Epidermal melanocyte (primary cell): ENCODE measurements at regions not wholly inside any gene's neighbourhood (a gene's known extent, or its start where the extent isn't known, plus 50 kb on each side); places are given as distances from the start of the nearest gene placed in this dataset.
A peak's percentile ranks its signal among the peaks of the same experiment; 100 is the strongest.
"Not testable (repeated sequence)": the region's sequence is repeated elsewhere in the genome, so short reads cannot be mapped to it uniquely, and the experiment has no call there.

Experiments
- DNase-seq: peaks from one replicate; pipeline ENCODE4 v3.0.0; 2011; ENCODE audit warnings: low spot score; ENCODE audit not compliant: insufficient read length

DNA sequence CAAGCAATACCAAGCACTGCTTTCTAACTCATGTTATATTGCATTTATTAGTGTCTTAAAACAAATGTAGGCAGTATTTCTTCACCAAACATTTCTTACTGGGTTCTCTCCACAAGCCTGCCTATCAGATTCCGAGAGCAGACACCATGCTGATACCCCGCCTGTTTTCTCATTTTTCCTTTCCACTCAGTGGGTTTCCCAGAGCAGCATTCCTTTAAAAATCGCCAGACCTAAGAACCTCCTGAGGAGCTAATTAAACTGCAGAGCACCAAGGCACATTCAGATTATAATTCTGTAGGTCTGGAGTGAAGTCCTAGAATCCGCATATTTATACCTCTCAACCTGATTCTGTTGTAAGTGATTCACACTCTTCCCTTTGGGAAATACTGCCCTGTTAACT lies 405.6 kb downstream of the TNS1 start:
- DNase-seq: no peak

- DNase-seq: no peak
Observed at GRCh38 chr2:217593732-217594131, 409.1 kb downstream of the TNS1 start.

GRCh38 chr2:217588266-217588665 lies 414.5 kb downstream of the TNS1 start:
- DNase-seq: no peak

- no peak for DNase-seq
Observed at GRCh38 chr2:217585362-217585761, 417.4 kb downstream of the TNS1 start.

- DNase-seq: not testable (repeated sequence)
Observed at GRCh38 chr2:217580407-217580806, 422.4 kb downstream of the TNS1 start.

- DNase-seq: no peak
Observed at GRCh38 chr2:217573571-217573970, 429.2 kb downstream of the TNS1 start.

- no peak for DNase-seq
Observed at GRCh38 chr2:217570394-217570793, 432.4 kb downstream of the TNS1 start.

DNA sequence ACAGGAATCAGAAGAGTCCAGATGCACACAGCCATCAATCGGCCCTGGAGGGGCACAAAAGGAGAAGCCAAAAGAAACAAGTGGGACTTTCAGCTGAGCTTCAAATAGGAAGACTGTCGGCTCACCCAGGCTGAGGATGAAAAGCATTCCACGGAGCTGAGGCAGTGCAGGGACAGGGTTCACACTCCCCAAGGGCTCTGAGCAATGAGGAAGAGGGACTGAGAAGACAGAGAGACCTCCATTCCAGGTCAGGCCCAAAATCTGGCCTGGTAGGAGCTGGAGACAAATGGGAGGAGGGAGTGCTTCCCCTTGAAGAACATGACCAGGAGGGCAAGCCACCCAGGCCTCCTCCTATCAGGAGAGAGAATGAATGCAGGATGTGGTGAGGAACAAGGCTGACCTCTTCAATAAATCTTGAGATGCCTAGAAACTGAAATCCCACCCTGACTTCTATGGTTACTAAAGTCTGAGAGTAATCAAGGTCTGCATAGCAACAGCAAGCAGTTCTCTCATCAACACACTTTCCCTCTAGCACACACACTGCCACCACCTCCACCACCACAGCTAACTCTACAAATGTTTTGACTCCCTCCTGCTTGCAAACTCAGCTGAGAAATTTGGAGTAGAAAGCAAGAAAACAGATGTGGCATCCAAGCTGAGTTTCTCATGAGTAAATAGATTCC lies 434.4 kb downstream of the TNS1 start:
- peak; percentile 40 for DNase-seq

GRCh38 chr2:217563565-217563964 lies 439.2 kb downstream of the TNS1 start:
- no peak for DNase-seq

DNA sequence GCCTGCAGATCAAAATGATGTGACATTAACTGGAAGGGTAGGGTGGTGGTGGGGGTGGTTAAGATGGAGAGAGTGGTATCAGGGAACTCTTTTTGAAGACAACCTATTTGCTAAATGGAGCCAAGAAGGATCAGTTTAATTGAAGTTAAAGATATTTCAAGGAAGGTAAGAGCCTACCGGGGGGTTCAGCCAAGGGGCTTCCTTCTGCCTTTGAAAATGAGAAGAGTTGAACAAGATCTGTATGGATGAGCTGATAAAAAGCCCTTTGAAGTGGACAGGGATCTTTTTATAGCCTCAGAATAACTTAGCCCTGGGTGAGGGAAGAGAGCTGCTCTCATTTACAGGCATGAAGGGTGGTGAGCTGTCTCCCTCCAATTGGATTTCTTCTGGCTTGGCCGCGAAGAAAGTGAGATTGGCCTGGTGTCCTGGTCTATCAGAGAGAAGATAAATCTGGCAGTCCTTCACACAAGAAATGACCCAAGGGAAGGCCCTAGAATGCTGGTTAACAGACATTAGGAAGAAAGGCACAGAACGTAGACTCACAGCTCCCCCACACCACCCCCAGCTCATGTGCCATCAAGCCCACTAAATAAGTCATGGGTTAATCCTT lies 439.8 kb downstream of the TNS1 start:
- no peak for DNase-seq

DNA sequence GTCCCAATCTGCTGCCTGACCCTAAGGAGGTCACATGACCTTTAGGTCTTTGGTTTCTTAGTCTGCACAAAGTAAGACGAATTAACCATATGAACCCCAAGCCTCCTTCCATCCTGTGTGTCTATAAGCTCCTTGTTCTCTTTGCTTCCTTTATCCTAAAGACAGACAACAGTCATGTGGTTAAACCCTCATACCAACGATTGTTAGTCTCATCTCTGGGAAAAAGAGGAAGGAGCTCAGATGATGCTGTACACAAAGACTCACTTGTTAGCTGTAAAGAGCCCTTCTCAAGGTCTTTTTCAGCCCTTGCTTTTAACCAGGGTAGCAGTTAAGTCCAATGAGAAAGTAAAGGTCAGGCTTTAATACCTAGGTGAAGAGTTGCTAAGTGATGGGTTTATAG lies 443.7 kb downstream of the TNS1 start:
- peak; percentile 53 for DNase-seq

DNA sequence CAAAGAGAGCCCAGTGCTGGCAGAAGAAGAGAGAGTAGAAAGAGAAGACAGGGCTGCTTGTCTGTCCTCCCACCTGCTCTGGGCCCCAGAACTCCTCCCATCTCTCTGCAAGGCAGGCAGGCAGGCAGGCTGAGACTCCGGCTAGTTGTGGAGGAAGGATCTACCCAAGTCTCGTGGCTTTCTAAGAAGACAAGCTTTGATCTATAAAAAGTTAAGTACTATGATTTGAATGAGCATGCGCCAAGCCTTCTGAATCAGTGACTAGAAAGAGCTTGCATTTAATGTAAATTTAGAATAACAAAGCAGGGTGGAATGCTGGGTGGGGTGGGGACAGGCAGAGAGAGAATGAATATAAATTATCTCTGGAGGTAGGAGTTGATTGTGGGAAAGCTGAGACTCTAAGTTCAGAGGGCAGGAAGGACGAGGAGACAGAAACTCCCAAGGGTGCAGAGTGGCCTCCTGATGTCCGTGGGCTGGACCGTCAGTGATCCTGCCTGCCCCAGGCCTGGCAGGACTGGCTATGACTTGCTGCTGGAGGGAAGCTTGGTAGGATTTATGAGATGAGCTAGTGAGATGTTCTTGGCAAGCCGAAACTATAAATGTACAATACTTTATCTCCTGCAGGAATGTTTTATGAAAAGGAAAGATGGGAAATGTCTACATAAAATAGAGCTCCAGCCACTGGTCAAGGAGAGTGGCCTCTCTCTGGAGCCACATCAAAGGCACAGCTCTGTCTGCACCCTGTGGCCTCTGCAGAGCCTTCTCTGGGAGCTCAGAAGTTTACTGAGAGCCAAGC lies 447.5 kb downstream of the TNS1 start:
- DNase-seq: no peak

DNA sequence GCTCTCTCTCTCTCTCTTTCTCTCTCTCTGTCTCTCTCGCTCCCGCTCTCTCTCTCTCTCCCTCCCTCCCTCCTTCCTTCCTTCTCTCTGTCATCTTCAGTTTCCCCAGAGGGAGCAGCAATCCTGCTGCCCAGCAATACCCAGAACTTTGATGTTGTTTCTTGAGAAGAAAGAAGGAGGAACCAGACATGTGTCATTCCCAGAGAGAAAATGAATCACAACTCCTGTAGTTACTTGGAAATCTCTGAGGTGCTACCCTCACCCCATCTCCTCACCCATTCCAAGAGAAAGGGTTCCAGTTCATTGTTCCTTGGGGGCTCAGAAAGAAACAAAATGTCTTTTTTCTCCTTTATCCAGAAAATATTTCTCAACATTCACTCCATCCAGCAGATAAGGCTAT lies 449.1 kb downstream of the TNS1 start:
- no peak for DNase-seq

DNA sequence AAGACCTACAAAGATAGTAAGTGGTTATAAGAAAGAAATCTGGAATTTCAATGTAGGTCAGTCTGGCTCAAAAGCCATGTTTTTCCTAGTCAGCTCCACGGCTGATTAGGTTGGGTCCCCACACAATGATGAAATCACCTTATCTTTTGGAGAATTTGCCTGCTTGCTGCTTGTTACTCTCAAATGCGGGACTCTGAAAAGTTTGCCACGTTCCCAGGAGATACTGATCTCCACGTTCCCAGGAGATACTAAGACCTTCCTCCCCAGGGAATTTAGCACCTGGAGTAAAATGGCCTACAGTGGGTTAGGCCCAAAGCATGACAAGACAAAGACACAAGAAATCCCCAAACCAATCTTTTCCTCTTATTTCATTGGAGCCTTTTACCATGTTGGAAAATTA lies 449.6 kb downstream of the TNS1 start:
- no peak for DNase-seq

DNA sequence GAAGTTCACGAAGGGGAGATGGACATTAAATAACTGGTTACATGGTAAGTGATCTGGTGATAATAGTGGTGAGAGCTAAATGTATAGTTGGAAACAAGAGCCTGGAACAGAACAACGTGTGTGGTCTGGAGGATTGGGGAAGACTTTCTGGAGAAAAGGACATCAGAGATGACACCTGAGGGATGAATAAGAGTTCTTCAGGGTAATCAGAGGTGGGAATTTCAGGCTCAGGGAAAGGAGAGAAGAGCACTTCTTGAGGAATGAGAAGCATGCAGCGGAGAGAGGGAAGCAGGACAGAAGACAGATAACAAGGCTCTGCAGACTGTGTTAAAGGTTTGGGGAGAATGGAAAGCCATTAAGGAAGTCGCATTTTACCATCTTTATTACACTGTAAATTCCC lies 450.7 kb downstream of the TNS1 start:
- no peak for DNase-seq

- DNase-seq: peak; percentile 40
Observed at GRCh38 chr2:217551252-217551899, 451.4 kb downstream of the TNS1 start.

GRCh38 chr2:217539126-217539525 lies 463.7 kb downstream of the TNS1 start:
- no peak for DNase-seq

DNA sequence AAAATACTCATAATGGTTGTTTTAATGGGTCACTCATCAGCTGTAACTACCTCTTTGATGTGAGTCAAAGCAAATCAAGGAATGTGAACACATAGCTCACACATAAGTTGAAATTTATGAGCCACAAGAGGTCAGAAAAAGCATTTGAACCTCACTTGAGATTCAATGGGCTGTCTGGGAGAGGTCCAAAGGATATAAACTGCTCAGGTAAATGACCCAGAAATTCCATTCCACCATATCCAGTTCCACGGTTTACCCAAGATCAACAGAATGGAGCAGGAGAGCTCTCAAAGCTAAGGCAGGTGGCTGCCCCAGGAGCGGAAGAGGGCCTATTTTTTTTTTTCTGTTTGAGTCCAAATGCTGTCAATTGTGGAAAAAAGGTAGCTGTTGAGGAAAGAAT lies 464.1 kb downstream of the TNS1 start:
- DNase-seq: no peak

DNA sequence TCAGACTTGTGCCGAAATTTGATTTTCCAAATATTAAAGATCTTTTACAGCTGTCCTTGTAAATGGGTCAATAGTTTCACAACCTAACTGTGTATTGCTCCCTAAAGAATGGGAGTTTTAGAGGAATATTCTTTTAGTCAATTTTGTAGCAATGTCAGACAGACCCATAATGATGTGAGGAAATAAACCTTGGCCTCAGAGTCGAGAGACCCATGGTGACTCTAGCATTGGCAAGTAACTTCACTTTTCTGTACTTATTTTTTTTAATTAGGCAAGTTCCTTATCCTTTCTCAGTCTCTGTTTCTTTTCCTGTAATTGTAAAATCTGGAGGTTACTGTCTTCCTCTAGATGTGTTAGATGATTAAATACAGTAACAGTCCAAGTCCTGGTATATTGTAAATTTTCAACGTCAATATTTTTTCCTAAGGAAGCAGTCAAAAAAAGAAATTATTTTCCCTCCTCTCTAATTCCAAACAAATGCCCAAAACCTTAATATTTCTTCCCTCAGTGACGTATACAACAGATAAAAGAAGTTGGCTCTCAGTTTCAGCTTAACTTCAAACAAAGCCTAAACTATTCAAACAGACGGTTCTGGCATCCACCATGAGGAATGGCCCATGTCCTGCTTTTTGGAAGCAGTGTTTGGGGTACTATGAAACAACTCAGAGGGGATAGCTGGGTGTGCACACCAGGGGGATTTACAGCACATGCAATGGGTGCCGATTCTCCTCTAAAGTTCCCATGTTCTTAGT lies 466.7 kb downstream of the TNS1 start:
- no peak for DNase-seq

DNA sequence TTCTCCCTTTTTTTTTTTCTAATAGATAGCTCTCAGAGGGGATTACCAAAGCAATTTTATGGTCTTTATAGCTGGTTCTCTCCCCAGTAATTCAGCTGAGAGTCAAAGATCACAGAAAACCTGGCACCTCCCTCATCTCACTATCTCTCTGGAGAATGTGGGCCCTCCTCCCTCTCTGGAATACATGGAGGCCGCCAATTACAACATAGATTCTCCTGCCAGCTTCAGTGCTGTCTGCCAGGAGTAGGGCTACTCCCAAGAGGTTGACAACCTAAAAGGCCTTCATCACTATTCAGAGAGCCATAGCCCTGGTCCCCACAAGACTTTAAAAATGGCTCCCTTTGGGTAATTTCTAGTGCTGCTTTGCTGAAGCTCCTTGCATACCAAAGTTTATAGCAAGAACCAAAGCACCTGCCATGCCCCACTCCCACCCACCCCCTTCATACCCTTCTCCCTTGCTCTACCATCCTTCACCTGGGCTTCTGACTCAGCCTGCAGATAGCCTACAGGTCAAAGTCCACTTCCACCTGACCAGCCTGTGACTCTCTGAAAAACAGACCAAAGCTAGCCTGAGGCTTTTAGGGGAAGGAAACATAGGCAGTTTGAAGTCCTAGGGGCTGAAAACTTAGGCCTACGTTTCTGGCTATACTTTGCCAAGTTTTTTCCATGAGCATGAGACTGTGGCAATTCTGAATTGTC lies 472.3 kb downstream of the TNS1 start:
- DNase-seq: no peak

- DNase-seq: no peak
Observed at GRCh38 chr2:217529271-217529670, 473.5 kb downstream of the TNS1 start.
